MCF 10A (cell line): ENCODE measurements at regions not wholly inside any gene's neighbourhood (a gene's known extent, or its start where the extent isn't known, plus 50 kb on each side); places are given as distances from the start of the nearest gene placed in this dataset.
"Not testable (repeated sequence)": the region's sequence is repeated elsewhere in the genome, so short reads cannot be mapped to it uniquely, and the experiment has no call there.

Experiments used
- BruUV-seq: library from RNA; stranded (reverse); fragments of 400-500 nt; replicated peaks from 2 replicates; lab custom pipeline; 2021; lab: Mats Ljungman, UMichigan
- CTCF ChIA-PET: fragments of 300-600 bp; sonication (Branson Sonifier 250); formaldehyde crosslinking; extraction: SDS; loops from one replicate; lab custom pipeline; 2021; ENCODE audit warnings: antibody characterized with exemption, inconsistent platforms; lab: Yijun Ruan, JAX
- POLR2A ChIA-PET: fragments of 300-600, 350-650 bp; sonication (Branson Sonifier 250); formaldehyde crosslinking; extraction: SDS; loops from one replicate; lab custom pipeline; 2020; ENCODE audit warnings: antibody characterized with exemption, inconsistent platforms; lab: Yijun Ruan, JAX
- DNase-seq: peaks from one replicate; pipeline ENCODE4 v3.0.0-alpha.2; 2018; ENCODE audit not compliant: unreplicated experiment
- H3K27ac Mint-ChIP-seq: one replicate; pipeline ENCODE4 v1.8.0; 2022; ENCODE audit warnings: mild to moderate bottlenecking, low read depth, mixed read lengths; ENCODE audit not compliant: unreplicated experiment
- H3K27me3 Mint-ChIP-seq: one replicate; pipeline ENCODE4 v1.8.0; 2022; ENCODE audit warnings: mixed read lengths; ENCODE audit not compliant: insufficient read depth, unreplicated experiment
- H3K36me3 Mint-ChIP-seq: one replicate; pipeline ENCODE4 v1.8.0; 2022; ENCODE audit warnings: mild to moderate bottlenecking, moderate library complexity, mixed read lengths; ENCODE audit not compliant: insufficient read depth, unreplicated experiment
- H3K4me1 Mint-ChIP-seq: one replicate; pipeline ENCODE4 v1.8.0; 2022; ENCODE audit warnings: mixed read lengths; ENCODE audit not compliant: insufficient read depth, unreplicated experiment
- H3K4me3 Mint-ChIP-seq: one replicate; pipeline ENCODE4 v1.8.0; 2022; ENCODE audit warnings: mild to moderate bottlenecking, moderate library complexity, mixed read lengths; ENCODE audit not compliant: unreplicated experiment
- H3K9me3 Mint-ChIP-seq: one replicate; pipeline ENCODE4 v1.8.0; 2022; ENCODE audit warnings: mixed read lengths; ENCODE audit not compliant: unreplicated experiment
- intact Hi-C: fragments of 100-400 bp; cut with micrococcal nuclease; formaldehyde crosslinking; loops from 2 replicates; pipeline ENCODE4 v1.14.1; 2022
- TF ChIP-seq, protein P1 (sequence below): fragments of 200-600 bp; IDR thresholded peaks from one replicate; pipeline ENCODE4 v1.8.0; 2022; ENCODE audit warnings: antibody characterized with exemption, mild to moderate bottlenecking; ENCODE audit not compliant: unreplicated experiment

DNA sequence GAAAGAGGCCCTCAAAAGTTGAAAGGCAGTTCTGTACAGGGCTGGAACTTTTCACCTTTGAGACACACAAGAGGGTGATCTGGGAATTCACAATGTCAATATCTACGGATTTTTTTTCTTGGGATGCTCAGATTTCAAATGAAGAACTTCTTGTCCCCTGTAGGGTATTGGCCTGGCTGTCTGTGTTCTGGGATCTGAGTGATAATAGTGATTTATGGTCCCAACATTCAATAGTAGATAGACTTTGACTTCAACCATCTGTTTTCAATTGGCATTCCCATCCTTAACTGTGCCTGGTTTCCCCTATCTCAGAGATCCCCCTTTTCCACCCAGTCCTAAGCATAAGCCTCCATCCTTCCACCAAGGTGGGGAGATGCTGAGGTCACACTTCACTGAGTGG, 274.1 kb downstream of the COG6 start:
- Mint-ChIP-seq H3K27ac (no peak overlapping the region), H3K4me3 (no peak overlapping the region), H3K27me3 (no peaks in the 10 kb centered on the region), H3K36me3 (peaks cover under 1% of the 10 kb centered on the region), H3K4me1 (peaks cover 4% of the 10 kb centered on the region), H3K9me3 (peaks cover 13% of the 10 kb centered on the region)
- POLR2A ChIA-PET = interaction anchor here (1.1 to 1.2 kb wide), 2 partner anchors 9 to 15 kb away, joined by 3 read pairs; no protein-coding TSS in a partner anchor
- TF ChIP-seq, protein P1, sequence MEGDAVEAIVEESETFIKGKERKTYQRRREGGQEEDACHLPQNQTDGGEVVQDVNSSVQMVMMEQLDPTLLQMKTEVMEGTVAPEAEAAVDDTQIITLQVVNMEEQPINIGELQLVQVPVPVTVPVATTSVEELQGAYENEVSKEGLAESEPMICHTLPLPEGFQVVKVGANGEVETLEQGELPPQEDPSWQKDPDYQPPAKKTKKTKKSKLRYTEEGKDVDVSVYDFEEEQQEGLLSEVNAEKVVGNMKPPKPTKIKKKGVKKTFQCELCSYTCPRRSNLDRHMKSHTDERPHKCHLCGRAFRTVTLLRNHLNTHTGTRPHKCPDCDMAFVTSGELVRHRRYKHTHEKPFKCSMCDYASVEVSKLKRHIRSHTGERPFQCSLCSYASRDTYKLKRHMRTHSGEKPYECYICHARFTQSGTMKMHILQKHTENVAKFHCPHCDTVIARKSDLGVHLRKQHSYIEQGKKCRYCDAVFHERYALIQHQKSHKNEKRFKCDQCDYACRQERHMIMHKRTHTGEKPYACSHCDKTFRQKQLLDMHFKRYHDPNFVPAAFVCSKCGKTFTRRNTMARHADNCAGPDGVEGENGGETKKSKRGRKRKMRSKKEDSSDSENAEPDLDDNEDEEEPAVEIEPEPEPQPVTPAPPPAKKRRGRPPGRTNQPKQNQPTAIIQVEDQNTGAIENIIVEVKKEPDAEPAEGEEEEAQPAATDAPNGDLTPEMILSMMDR = no peak
- CTCF ChIA-PET = no interaction called here
- intact Hi-C loops = no loop called here
- BruUV-seq = no TSS peak
- DNase-seq = no peak

DNA sequence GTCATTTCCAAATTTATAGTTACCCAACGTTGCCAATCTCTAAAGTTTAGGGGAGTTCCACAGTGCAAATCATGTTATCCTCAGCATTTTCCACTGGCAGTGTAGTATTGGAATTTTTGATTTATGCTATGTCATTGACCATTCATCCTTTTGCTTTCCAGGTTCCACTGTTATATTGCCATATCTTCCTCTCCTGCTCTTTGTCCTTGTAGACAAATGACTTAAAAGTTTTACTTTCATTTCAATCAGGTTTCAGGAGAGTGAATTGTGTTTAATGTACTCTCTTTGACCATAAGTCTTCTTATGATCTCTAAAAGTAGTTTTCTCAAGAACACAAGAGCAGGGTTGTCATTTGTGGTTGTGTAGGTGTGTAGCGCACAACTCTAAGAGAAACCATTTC, 274.6 kb downstream of the COG6 start:
- DNase-seq = no peak
- ChIA-PET POLR2A (no interaction called here), CTCF (no interaction called here)
- TF ChIP-seq, protein P1 = no peak
- Mint-ChIP-seq H3K27ac (no peak overlapping the region), H3K4me3 (no peak overlapping the region), H3K9me3 (peaks cover 8% of the 10 kb centered on the region), H3K36me3 (peaks cover 5% of the 10 kb centered on the region), H3K27me3 (no peaks in the 10 kb centered on the region), H3K4me1 (peaks cover 4% of the 10 kb centered on the region)
- intact Hi-C loops = no loop called here
- no TSS peak for BruUV-seq

DNA sequence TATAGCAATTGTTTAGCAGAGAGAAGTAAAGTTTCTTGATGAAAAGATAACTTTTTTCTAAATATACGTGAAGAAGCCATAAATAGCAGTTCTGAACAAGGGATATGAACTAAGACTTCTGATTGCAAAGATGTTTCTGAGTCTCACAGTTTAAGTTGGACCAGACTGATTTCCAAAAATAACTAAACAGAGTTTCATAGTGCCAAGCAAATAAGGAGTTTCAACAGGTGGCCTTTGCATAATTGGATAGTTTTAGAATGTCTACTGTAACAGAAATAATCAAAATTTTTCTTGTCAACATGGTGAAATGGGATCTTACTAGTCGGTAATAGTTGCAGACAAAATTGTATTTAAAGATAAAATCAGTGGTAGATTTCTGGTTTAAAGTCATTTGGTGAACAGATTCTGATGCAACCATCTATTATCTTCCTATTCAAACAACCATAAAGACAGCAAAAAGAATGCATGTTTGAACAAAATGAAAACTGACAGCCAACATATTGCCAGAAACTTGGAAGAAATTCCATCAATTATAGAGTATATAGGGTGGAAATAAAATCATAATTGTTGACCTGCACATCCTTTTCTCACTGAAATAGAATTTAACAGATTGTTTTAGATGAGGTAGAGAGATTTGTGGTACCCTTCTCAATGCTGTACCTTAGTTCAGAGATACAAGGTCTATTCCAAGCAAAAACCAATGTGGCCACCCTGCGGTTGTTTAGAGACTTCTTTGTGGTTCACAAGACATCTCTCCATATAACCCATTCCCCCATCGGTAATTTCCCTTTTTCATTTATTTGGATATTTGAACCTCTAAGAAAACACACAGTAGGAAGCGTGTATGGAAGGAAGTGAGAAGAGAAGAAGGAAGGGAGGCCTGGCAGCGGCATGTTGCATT, 275.3 kb downstream of the COG6 start:
- BruUV-seq = no TSS peak
- intact Hi-C loops = no loop called here
- TF ChIP-seq, protein P1 = no peak
- Mint-ChIP-seq H3K9me3 (peaks cover under 1% of the 10 kb centered on the region), H3K27me3 (no peaks in the 10 kb centered on the region), H3K27ac (peak overlapping the region; percentile 49), H3K4me1 (peaks cover 4% of the 10 kb centered on the region), H3K36me3 (peaks cover 8% of the 10 kb centered on the region), H3K4me3 (no peak overlapping the region)
- no peak for DNase-seq
- ChIA-PET POLR2A (no interaction called here), CTCF (no interaction called here)

- ChIA-PET CTCF (no interaction called here), POLR2A (no interaction called here)
- Mint-ChIP-seq H3K4me1 (peaks cover 4% of the 10 kb centered on the region), H3K27ac (peak overlapping the region; percentile 49), H3K4me3 (no peak overlapping the region), H3K36me3 (peaks cover 8% of the 10 kb centered on the region), H3K9me3 (no peaks in the 10 kb centered on the region), H3K27me3 (no peaks in the 10 kb centered on the region)
- no peak for DNase-seq
- intact Hi-C loops = no loop called here
- TF ChIP-seq, protein P1 = no peak
- no TSS peak for BruUV-seq
Observed at GRCh38 chr13:39931505-39931904, 276.0 kb downstream of the COG6 start.

- H3K4me1 Mint-ChIP-seq, BruUV-seq, H3K27ac Mint-ChIP-seq, intact Hi-C loops, DNase-seq, H3K9me3 Mint-ChIP-seq, H3K27me3 Mint-ChIP-seq, H3K4me3 Mint-ChIP-seq, H3K36me3 Mint-ChIP-seq, CTCF ChIA-PET: not testable (repeated sequence)
- POLR2A ChIA-PET = interaction anchor here (0.7 kb wide), 1 partner anchor 14 kb away, joined by 3 read pairs; no protein-coding TSS in a partner anchor
Observed at GRCh38 chr13:39932514-39932913, 277.1 kb downstream of the COG6 start.
